ENCODE measurements at regions not wholly inside any gene's neighbourhood (a gene's known extent, or its start where the extent isn't known, plus 50 kb on each side); places are given as distances from the start of the nearest gene placed in this dataset.
A peak's percentile ranks its signal among the peaks of the same experiment; 100 is the strongest.
"Not testable (repeated sequence)": the region's sequence is repeated elsewhere in the genome, so short reads cannot be mapped to it uniquely, and the experiment has no call there.

DNA sequence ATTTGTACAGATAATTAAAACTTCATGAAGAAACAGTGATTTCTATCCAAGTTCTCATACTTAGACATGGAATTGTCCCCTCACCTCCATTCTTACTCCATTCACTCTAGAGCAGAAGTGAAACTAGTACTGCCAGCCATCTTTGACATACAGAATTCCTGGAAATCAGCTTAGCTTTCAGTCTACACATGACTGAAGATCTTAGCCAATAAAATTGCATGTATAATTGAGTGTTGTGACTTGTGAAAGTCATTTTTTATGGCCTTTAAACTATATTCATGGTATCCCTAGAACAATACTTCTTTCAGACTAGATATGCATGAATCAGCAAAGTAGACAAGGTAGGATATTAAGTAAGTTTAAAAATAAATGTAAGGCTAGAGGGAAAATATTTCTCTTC lies 705.2 kb upstream of the ZNF608 start:
- no peak for DNase-seq (ENCODE audit: low read depth)
- TF ChIP-seq, protein P1, sequence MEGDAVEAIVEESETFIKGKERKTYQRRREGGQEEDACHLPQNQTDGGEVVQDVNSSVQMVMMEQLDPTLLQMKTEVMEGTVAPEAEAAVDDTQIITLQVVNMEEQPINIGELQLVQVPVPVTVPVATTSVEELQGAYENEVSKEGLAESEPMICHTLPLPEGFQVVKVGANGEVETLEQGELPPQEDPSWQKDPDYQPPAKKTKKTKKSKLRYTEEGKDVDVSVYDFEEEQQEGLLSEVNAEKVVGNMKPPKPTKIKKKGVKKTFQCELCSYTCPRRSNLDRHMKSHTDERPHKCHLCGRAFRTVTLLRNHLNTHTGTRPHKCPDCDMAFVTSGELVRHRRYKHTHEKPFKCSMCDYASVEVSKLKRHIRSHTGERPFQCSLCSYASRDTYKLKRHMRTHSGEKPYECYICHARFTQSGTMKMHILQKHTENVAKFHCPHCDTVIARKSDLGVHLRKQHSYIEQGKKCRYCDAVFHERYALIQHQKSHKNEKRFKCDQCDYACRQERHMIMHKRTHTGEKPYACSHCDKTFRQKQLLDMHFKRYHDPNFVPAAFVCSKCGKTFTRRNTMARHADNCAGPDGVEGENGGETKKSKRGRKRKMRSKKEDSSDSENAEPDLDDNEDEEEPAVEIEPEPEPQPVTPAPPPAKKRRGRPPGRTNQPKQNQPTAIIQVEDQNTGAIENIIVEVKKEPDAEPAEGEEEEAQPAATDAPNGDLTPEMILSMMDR (IDR thresholded peaks at IDR 0.05; ENCODE audit: low read length, missing control alignments) = no peak
- H3K4me3 ChIP-seq (replicated peaks; ENCODE audit: low read depth, low read length) = no peak overlapping the region

DNA sequence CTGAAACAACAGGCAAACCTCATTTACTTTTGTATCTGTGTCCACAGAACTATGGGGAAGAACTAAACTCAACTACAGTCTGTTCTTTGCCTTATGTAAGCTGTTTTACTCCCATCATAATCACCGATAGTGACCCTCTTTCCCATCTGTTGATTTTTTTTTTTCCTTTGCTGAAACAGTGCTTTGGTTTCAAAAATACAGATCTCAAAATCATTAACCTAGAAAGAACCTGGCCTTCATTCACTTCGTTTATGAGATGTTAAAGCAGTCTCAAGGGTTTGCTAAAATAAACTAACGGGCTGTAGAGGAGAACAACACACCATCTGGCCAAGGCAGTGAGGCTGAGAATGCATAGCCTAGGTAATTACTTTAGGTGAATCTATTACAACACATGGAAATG lies 706.6 kb upstream of the ZNF608 start:
- H3K4me3 ChIP-seq (replicated peaks; ENCODE audit: low read depth, low read length) = no peak overlapping the region
- TF ChIP-seq, protein P1 (IDR thresholded peaks at IDR 0.05; ENCODE audit: low read length, missing control alignments) = no peak
- DNase-seq (ENCODE audit: low read depth) = no peak

DNA sequence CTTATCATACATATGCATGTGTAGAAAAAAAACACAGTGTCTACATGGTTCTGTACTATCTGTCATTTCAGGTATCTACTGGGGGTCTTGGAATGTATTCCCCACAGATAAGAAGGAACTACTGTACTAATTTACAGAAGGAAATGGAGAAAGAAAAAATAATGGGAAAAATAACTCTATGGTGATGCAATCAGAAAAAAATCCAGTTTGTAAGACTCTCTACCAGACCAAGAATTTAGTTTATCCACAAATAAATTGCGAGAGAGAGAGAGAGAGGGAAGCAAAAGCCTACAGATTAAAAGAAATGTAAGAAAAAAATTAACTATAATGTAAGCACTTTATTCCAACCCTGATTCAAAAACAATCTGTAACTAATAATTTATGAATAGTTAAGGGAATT lies 708.6 kb upstream of the ZNF608 start:
- peak; percentile 38 for DNase-seq (ENCODE audit: low read depth)
- H3K4me3 ChIP-seq (replicated peaks; ENCODE audit: low read depth, low read length) = no peak overlapping the region
- TF ChIP-seq, protein P1 (IDR thresholded peaks at IDR 0.05; ENCODE audit: low read length, missing control alignments) = no peak

DNA sequence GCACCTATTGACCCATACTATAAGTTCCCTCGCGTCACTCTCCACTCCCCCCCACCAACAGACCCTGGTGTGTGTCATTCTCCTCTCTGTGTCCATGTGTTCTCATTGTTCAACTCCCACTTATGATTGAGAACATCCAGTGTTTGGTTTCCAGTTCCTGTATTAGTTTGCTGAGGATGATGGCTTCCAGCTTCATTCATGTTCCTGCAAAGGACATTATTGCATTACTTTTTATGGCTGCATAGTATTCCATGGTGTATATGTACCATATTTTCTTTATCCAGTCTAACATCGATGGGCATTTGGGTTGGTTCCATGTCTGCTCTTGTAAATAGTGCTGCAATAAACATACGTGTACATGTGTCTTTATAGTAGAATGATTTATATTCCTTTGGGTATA lies 709.6 kb upstream of the ZNF608 start:
- not testable (repeated sequence) for DNase-seq (ENCODE audit: low read depth); H3K4me3 ChIP-seq (replicated peaks; ENCODE audit: low read depth, low read length)

DNA sequence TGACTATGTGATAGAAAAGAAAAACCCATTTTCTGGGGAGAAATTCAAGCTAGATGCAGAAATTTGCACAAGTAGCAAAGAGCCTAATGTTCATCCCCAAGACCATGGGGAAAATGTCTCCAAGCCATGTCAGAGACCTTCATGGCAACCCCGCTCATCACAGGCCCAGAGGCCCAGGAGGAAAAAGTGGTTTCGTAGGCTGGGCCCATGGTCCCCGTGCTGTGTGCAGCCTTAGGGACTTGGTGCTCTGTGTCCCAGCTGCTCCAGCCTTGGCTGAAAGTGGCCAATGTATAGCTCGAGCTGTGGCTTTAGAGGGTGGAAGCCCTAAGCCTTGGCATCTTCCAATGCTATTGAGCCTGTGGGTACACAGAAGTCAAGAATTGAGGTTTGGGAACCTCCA lies 711.2 kb upstream of the ZNF608 start:
- no peak overlapping the region for H3K4me3 ChIP-seq (replicated peaks; ENCODE audit: low read depth, low read length)
- TF ChIP-seq, protein P1 (IDR thresholded peaks at IDR 0.05; ENCODE audit: low read length, missing control alignments) = no peak
- DNase-seq (ENCODE audit: low read depth) = no peak

DNA sequence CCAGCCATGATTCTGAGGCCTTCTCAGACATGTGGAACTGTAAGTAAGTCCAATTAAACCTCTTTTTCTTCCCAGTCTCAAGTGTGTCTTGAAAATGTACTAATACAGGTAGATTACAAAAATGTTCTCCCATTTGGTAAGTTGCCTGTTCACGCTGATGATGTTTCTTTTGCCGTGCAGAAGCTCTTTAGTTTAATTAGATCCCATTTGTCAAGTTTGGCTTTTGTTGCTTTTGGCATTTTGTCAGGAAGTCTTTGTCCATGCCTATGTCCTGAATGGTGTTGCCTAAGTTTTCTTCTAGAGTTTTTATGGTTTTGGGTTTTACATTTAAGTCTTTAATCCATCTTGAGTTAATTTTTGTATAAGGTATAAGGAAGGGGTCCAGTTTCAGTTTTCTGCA lies 712.5 kb upstream of the ZNF608 start:
- H3K4me3 ChIP-seq (replicated peaks; ENCODE audit: low read depth, low read length); DNase-seq (ENCODE audit: low read depth): not testable (repeated sequence)

DNA sequence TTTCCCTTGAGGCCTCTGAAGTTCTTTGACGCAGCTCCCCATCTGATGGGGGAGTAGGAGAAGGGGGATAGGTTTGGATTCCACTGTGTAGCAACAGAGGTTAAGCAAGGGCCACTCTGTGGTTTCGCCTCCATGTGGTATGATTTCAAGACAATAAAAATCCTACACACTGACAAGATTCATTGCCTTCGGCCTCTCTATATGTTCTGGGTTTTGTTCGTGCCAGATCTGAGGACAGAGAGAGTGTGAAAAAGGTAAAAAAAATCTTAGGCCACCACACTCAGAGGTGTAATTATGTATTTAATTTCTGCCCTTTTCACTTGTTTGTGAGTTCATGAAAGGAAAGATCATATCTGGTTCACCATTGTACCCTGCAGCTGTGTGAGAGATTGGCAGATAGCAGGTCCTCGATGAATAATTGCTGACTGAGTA lies 715.2 kb upstream of the ZNF608 start:
- TF ChIP-seq, protein P1 (IDR thresholded peaks at IDR 0.05; ENCODE audit: low read length, missing control alignments) = no peak
- peak; percentile 20 for DNase-seq (ENCODE audit: low read depth)

DNA sequence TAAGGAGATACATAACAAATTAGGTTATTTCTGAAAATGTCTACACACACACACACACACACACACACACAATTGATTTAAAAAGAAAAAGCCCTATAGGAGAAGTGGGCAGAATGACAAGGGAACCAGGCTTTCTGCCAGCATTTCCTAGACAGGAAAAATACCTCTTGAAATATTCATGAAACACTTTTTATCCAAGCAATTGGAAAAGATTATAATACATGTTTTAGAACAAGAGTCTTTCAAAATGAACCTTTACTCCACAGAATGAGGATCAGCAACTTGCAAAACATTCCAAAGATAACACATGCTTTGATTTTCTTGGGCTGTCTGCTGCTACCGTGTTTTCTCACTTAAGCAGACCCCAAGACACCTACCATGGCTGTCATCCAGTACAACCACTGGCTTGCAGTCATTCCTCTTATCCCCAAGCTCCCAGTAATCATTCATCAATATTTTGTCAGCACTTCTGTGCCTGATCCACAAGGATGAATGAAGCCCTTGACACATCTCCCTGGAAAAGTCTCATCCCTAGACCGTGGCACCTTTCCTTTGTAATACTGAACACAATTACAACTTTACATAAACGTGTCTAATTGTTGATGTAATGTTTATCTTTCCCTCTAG lies 717.1 kb upstream of the ZNF608 start:
- TF ChIP-seq, protein P1 (IDR thresholded peaks at IDR 0.05; ENCODE audit: low read length, missing control alignments) = no peak
- peak; percentile 75 for DNase-seq (ENCODE audit: low read depth)

More for the DNA sequence above, 715.2 kb upstream of the ZNF608 start:
- no peak overlapping the region for H3K4me3 ChIP-seq (replicated peaks; ENCODE audit: low read depth, low read length)

More for the DNA sequence above, 717.1 kb upstream of the ZNF608 start:
- H3K4me3 ChIP-seq (replicated peaks; ENCODE audit: low read depth, low read length) = no peak overlapping the region
